BJ (cell line): ENCODE measurements at regions not wholly inside any gene's neighbourhood (a gene's known extent, or its start where the extent isn't known, plus 50 kb on each side); places are given as distances from the start of the nearest gene placed in this dataset.

ENCODE experiments used
- CTCF ChIA-PET: fragments of 350-600 bp; formaldehyde crosslinking; extraction: SDS; loops from one replicate; lab custom pipeline; 2021; ENCODE audit warnings: antibody characterized with exemption, inconsistent platforms; lab: Yijun Ruan, JAX
- POLR2A ChIA-PET: fragments of 300-600 bp; sonication (Branson Sonifier 250); formaldehyde crosslinking; extraction: SDS; loops from one replicate; lab custom pipeline; 2021; ENCODE audit warnings: antibody characterized with exemption; lab: Charles Lee
- DNase-seq: peaks from one replicate; pipeline ENCODE4 v3.0.0-alpha.2; 2011; ENCODE audit warnings: low read depth
- H3K27me3 ChIP-seq: 2 replicates; pipeline ENCODE4 v1.6.0; 2011; ENCODE audit warnings: low read length; ENCODE audit not compliant: control insufficient read depth, insufficient read depth
- H3K36me3 ChIP-seq: 2 replicates; pipeline ENCODE4 v1.5.1; 2011; ENCODE audit warnings: low read length; ENCODE audit not compliant: control insufficient read depth, insufficient read depth
- H3K4me3 ChIP-seq: 2 replicates; pipeline ENCODE4 v1.5.1; 2011; ENCODE audit warnings: low read depth, mild to moderate bottlenecking, control low read depth, low read length
- CTCF ChIP-seq: IDR thresholded peaks from 2 replicates; pipeline ENCODE4 v1.5.1; 2011; ENCODE audit warnings: low read depth, mild to moderate bottlenecking, control low read depth, inconsistent platforms, low read length, moderate library complexity; ENCODE audit not compliant: insufficient read depth

GRCh38 chr2:207251022-207251421, 85.3 kb upstream of the KLF7 start:
- no peak for DNase-seq
- CTCF ChIA-PET: interaction anchor here (1.6 kb wide), 1 partner anchor 11 kb away, joined by 5 read pairs; no protein-coding TSS in a partner anchor
- no peak for TF ChIP-seq CTCF
- Histone ChIP-seq H3K27me3 (no peaks in the 10 kb centered on the region), H3K36me3 (no peaks in the 10 kb centered on the region), H3K4me3 (no peak overlapping the region)
- POLR2A ChIA-PET: no interaction called here

GRCh38 chr2:207251573-207252192, 85.9 kb upstream of the KLF7 start:
- TF ChIP-seq CTCF: no peak
- Histone ChIP-seq H3K4me3 (no peak overlapping the region), H3K27me3 (no peaks in the 10 kb centered on the region), H3K36me3 (no peaks in the 10 kb centered on the region)
- POLR2A ChIA-PET: interaction anchor here (0.7 to 0.9 kb wide), 2 partner anchors 83 to 122 kb away, joined by 3 to 5 read pairs; no protein-coding TSS in a partner anchor
- DNase-seq: no peak
- CTCF ChIA-PET: interaction anchor here (0.6 to 1.6 kb wide), 3 partner anchors 11 to 276 kb away, joined by 3 to 5 read pairs (median 3); no protein-coding TSS in a partner anchor

GRCh38 chr2:207252416-207252815, 86.7 kb upstream of the KLF7 start:
- Histone ChIP-seq H3K4me3 (no peak overlapping the region), H3K27me3 (no peaks in the 10 kb centered on the region), H3K36me3 (no peaks in the 10 kb centered on the region)
- TF ChIP-seq CTCF: no peak
- no peak for DNase-seq
- ChIA-PET CTCF (interaction anchor here (0.6 to 1.6 kb wide), 3 partner anchors 12 to 277 kb away, joined by 3 to 5 read pairs (median 3); no protein-coding TSS in a partner anchor), POLR2A (interaction anchor here (0.6 to 0.9 kb wide), 2 partner anchors 12 to 82 kb away, joined by 3 read pairs; no protein-coding TSS in a partner anchor)

- no peak for TF ChIP-seq CTCF
- DNase-seq: no peak
- Histone ChIP-seq H3K4me3 (no peak overlapping the region), H3K27me3 (no peaks in the 10 kb centered on the region), H3K36me3 (no peaks in the 10 kb centered on the region)
- ChIA-PET CTCF (interaction anchor here (0.6 to 1.2 kb wide), 4 partner anchors 13 to 70 kb away, joined by 3 read pairs; no protein-coding TSS in a partner anchor), POLR2A (interaction anchor here (0.6 to 1.4 kb wide), 4 partner anchors 13 to 186 kb away, joined by 3 to 10 read pairs (median 4); partner anchors contain the start of gene KLF7)
These were observed 87.4 kb upstream of the KLF7 start for GRCh38 chr2:207252979-207253645.
